Brain microvascular endothelial cell (primary cell): ENCODE measurements at regions not wholly inside any gene's neighbourhood (a gene's known extent, or its start where the extent isn't known, plus 50 kb on each side); places are given as distances from the start of the nearest gene placed in this dataset.
A peak's percentile ranks its signal among the peaks of the same experiment; 100 is the strongest.

ENCODE experiments used
- DNase-seq: peaks from one replicate; pipeline ENCODE4 v3.0.0-alpha.2; 2020
- H3K27ac ChIP-seq: fragments of 250-450 bp; sonication (Bioruptor Pico); 2 replicates; pipeline ENCODE4 v1.5.1; 2020; ENCODE audit warnings: mild to moderate bottlenecking, moderate library complexity
- H3K27me3 ChIP-seq: fragments of 250-450 bp; sonication (Bioruptor Pico); replicated peaks from 2 replicates; pipeline ENCODE4 v1.5.1; 2020; ENCODE audit warnings: mild to moderate bottlenecking
- H3K36me3 ChIP-seq: fragments of 250-450 bp; sonication (Bioruptor Pico); replicated peaks from 2 replicates; pipeline ENCODE4 v1.5.1; 2020; ENCODE audit warnings: mild to moderate bottlenecking
- H3K4me3 ChIP-seq: 2 replicates; pipeline ENCODE4 v1.5.1; 2011; ENCODE audit warnings: low read depth, mild to moderate bottlenecking, control low read depth, low read length, moderate library complexity
- in situ Hi-C: cut with HindIII; loops from 2 replicates; pipeline ENCODE4 v1.10.0; 2017; ENCODE audit warnings: low sequenced_read_pairs, low pct_ligation_motif_present
- TF ChIP-seq, protein P1 (sequence below): IDR thresholded peaks from 2 replicates; pipeline ENCODE4 v1.5.1; 2011; ENCODE audit warnings: low read depth, mild to moderate bottlenecking, moderate library complexity, low read length, control low read depth, inconsistent platforms; ENCODE audit errors: missing control alignments

DNA sequence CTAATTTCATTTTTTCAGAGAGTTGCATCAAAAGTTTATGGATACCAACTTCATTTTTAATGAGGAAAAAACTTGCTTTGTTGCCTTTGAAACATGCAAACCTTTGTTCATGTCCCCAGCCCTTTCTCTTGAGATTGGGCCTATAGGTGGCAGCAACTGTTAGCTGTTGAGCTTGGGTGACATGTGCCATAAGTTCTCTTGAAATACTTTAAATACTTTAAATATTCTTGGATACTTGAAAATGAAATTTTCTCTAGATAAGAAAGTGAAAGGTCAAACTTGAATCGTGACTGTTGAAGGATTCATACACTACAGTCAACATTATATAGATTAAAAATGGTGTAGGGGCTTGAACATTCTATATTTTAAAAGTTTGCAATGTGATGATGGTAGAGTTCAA is 294.9 kb downstream of the NDFIP2 start:
- in situ Hi-C loops = no loop called here
- H3K27ac ChIP-seq = no peak overlapping the region
- H3K36me3 ChIP-seq = no peaks in the 10 kb centered on the region
- H3K4me3 ChIP-seq = no peak overlapping the region
- TF ChIP-seq, protein P1, sequence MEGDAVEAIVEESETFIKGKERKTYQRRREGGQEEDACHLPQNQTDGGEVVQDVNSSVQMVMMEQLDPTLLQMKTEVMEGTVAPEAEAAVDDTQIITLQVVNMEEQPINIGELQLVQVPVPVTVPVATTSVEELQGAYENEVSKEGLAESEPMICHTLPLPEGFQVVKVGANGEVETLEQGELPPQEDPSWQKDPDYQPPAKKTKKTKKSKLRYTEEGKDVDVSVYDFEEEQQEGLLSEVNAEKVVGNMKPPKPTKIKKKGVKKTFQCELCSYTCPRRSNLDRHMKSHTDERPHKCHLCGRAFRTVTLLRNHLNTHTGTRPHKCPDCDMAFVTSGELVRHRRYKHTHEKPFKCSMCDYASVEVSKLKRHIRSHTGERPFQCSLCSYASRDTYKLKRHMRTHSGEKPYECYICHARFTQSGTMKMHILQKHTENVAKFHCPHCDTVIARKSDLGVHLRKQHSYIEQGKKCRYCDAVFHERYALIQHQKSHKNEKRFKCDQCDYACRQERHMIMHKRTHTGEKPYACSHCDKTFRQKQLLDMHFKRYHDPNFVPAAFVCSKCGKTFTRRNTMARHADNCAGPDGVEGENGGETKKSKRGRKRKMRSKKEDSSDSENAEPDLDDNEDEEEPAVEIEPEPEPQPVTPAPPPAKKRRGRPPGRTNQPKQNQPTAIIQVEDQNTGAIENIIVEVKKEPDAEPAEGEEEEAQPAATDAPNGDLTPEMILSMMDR = peak; percentile 82
- no peaks in the 10 kb centered on the region for H3K27me3 ChIP-seq
- DNase-seq = peak; percentile 77

DNA sequence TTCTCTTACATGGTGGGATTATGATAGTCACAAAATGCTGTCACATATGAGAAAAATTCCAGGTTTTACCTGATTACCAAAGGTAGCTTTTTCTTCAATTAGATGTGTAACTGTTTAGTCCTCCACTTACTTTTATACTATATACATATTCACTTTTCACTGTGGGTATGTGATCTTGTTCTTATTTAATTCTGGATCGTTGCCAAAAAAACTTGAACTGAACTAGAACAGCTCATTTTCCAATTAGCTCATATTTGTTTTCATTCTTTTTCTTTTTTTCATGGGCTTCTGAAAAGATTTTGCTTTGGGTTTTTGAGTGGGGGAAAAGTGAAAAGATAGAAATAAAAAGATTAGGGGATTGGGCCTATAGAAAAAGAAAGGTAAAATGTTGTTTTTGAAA is 291.9 kb downstream of the NDFIP2 start:
- Histone ChIP-seq H3K4me3 (no peak overlapping the region), H3K36me3 (no peaks in the 10 kb centered on the region), H3K27me3 (no peaks in the 10 kb centered on the region), H3K27ac (no peak overlapping the region)
- in situ Hi-C loops = no loop called here
- TF ChIP-seq, protein P1 = no peak
- DNase-seq = no peak

DNA sequence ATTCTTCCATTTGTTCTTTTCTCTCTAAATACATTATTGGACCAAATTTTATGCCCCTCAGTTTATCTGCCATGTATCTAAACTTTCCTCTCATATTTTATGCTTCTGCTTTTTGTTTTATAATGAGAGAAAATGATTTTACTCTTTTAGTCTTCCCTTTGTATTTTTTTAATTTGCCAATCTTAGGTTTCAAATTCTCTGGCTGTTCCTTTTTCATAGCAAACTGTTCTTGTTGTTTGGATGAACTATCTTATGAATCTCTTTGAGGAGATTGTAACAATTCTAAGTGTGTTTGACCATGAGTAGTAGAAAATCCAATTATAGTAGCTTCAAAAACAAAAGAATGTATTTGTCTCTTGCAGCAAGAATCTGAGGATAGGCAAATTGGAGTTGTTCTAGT is 290.5 kb downstream of the NDFIP2 start:
- TF ChIP-seq, protein P1 = no peak
- no peak overlapping the region for H3K4me3 ChIP-seq
- in situ Hi-C loops = no loop called here
- H3K27ac ChIP-seq = no peak overlapping the region
- no peaks in the 10 kb centered on the region for H3K27me3 ChIP-seq
- H3K36me3 ChIP-seq = no peaks in the 10 kb centered on the region
- no peak for DNase-seq

DNA sequence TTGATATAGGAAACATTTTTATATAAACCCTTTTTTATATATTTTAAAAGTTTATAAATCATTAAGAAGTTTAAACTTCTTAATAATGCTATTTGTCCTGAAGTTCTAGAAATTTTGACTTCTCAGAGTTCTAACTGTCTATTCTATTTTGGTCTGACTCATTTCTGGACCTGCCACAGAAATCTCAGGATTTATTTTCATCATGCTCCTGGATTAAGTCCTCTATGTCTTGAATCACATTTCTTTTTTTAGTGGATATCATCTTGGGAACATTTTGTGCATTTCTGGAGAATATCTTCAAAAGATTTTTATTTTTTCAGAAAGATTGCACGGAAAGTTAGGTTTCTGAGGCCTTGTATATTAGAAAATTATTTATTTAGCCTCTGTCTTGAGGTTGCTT is 289.1 kb downstream of the NDFIP2 start:
- no peak for DNase-seq
- in situ Hi-C loops = no loop called here

DNA sequence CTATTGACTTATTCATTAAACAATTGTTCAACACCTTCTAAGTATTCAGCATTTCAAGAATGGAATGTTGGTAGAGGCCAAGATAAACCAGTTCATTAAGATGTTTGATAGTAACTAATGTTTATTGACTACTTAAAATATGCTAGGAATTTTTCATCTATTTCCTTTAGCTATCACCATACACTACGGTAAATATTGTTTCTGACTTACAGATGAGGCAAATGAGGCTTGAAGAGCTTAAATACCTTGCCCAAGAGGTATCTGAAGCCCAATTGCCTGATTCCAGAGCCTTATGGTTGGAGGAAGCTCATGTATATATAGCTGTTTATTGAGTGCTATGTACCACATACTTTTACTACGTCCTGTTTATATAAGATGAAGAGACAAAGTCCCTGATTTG is 286.2 kb downstream of the NDFIP2 start:
- Histone ChIP-seq H3K27ac (no peak overlapping the region), H3K27me3 (no peaks in the 10 kb centered on the region), H3K36me3 (no peaks in the 10 kb centered on the region), H3K4me3 (no peak overlapping the region)
- TF ChIP-seq, protein P1 = no peak
- in situ Hi-C loops = no loop called here
- no peak for DNase-seq

More for the DNA sequence above, 289.1 kb downstream of the NDFIP2 start:
- no peaks in the 10 kb centered on the region for H3K36me3 ChIP-seq
- TF ChIP-seq, protein P1 = no peak
- H3K27ac ChIP-seq = no peak overlapping the region
- H3K27me3 ChIP-seq = no peaks in the 10 kb centered on the region
- H3K4me3 ChIP-seq = no peak overlapping the region

DNA sequence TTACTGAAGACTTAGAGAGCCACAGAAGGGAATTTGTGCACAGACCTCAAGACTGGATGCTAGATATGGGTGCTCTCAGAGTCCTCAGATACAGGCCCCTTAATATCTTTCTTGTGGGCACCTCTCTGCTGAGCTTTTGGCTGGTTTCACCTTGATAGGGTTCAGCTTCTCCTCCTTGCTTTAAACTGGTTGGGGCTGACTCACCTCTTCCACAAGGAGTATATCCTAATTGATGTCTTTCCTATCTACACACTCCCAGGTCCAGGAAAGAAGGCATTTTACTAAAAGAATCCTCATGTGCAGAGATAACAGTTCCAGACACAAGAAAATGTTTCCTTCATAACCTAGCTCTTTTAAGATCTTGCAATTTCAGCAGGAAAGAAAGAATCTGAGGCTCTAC is 284.4 kb downstream of the NDFIP2 start:
- no peaks in the 10 kb centered on the region for H3K36me3 ChIP-seq
- in situ Hi-C loops = no loop called here
- TF ChIP-seq, protein P1 = no peak
- H3K4me3 ChIP-seq = no peak overlapping the region
- H3K27me3 ChIP-seq = no peaks in the 10 kb centered on the region
- no peak overlapping the region for H3K27ac ChIP-seq
- DNase-seq = no peak
